ENCODE measurements at regions not wholly inside any gene's neighbourhood (a gene's known extent, or its start where the extent isn't known, plus 50 kb on each side); places are given as distances from the start of the nearest gene placed in this dataset.

DNA sequence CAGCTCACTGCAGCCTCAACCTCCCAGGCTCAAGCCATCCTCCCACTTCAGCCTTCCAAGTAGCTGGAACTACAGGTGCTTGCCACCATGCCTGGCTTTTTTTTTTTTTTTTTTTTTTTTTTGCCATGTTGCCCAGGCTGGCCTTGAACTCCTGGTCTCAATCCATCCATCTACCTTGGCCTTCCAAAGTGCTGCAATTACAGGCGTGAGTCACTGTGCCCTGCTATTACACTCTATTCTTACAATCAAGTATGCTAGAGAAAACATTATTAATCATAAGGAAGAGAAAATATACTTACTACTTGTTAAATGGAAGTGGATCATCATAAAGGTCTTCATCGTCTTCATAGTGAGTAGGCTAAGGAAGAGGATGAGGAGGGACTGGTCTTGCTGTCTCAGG is 93.3 kb upstream of the DOCK9 start:
- Histone ChIP-seq H3K27me3 (ENCODE audit: control insufficient read depth, insufficient read depth, low read length) (no peaks in the 10 kb centered on the region), H3K36me3 (ENCODE audit: control insufficient read depth, insufficient read depth, low read length) (no peaks in the 10 kb centered on the region), H3K27ac (ENCODE audit: low read depth, low read length) (peak overlapping the region; percentile 37), H3K4me1 (ENCODE audit: control insufficient read depth, insufficient read depth, low read length) (peaks cover 47% of the 10 kb centered on the region), H3K4me3 (ENCODE audit: low read length) (no peak overlapping the region), H3K9ac (ENCODE audit: low read length) (no peak overlapping the region)

DNA sequence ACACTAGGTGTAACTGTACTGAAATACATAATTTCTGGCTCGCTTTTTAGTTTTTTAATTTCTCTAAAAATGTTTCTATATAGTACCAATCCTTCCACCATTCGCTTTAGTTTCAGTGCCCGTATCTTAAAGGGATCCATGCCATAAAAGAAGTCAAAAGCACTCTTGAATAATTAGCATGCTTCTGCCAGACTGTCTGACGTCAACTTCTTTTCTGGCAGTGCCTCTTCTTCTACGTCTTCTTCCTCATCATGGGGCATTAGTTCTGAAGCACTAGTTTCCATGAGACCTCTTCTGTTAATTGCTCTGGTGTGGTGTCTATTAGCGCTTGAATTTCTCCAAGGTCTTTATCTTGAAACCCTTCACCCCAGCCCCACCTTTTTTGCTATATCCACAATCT is 93.8 kb upstream of the DOCK9 start:
- Histone ChIP-seq H3K27ac (ENCODE audit: low read depth, low read length) (peak overlapping the region; percentile 61), H3K4me3 (ENCODE audit: low read length) (no peak overlapping the region), H3K9ac (ENCODE audit: low read length) (no peak overlapping the region), H3K4me1 (ENCODE audit: control insufficient read depth, insufficient read depth, low read length) (peaks cover 47% of the 10 kb centered on the region), H3K27me3 (ENCODE audit: control insufficient read depth, insufficient read depth, low read length) (no peaks in the 10 kb centered on the region), H3K36me3 (ENCODE audit: control insufficient read depth, insufficient read depth, low read length) (no peaks in the 10 kb centered on the region)

DNA sequence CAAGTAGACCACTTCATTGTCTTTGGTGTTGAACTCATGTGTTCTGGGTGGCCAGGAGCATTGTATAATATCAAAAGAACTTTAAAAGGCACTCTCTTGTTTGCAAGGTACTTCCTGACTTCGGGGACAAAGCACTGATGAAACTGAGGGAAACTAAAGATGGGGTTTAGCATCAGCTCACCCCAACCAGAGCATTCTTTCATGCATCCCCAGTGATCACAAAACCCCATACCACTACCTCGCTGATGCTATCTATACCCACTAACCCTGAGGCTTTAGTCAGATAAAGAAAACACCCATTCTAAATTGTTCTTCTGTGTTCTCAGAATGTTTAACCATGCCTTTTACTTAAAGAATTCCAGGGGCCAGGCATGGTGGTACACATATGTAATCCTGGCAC is 94.5 kb upstream of the DOCK9 start:
- peaks cover 42% of the 10 kb centered on the region for H3K4me1 ChIP-seq (ENCODE audit: control insufficient read depth, insufficient read depth, low read length)
- no peak overlapping the region for H3K9ac ChIP-seq (ENCODE audit: low read length)
- H3K4me3 ChIP-seq (ENCODE audit: low read length): no peak overlapping the region
- H3K27me3 ChIP-seq (ENCODE audit: control insufficient read depth, insufficient read depth, low read length): no peaks in the 10 kb centered on the region
- peak overlapping the region; percentile 61 for H3K27ac ChIP-seq (ENCODE audit: low read depth, low read length)
- H3K36me3 ChIP-seq (ENCODE audit: control insufficient read depth, insufficient read depth, low read length): no peaks in the 10 kb centered on the region

DNA sequence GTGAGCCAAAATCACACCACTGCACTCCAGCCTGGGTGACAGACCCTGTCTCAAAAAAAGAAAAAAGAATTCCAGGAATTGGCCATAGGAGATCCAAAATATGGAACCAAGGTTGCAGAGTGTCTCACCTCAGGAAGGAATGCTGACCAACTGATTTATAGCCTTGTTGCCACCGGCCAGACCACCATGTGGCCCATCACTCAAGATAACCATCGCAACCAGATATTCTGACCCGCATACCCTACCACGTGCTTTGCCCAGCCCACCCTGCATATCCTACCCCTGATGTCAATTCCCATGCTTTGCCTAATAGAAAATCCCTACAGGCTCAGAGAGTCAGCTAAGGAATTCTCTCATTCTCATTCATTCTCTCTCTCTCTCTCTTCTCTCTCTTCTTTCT is 95.1 kb upstream of the DOCK9 start:
- H3K27ac ChIP-seq (ENCODE audit: low read depth, low read length): no peak overlapping the region
- no peak overlapping the region for H3K9ac ChIP-seq (ENCODE audit: low read length)
- H3K4me1 ChIP-seq (ENCODE audit: control insufficient read depth, insufficient read depth, low read length): peaks cover 37% of the 10 kb centered on the region
- no peak overlapping the region for H3K4me3 ChIP-seq (ENCODE audit: low read length)
- no peaks in the 10 kb centered on the region for H3K27me3 ChIP-seq (ENCODE audit: control insufficient read depth, insufficient read depth, low read length)
- H3K36me3 ChIP-seq (ENCODE audit: control insufficient read depth, insufficient read depth, low read length): no peaks in the 10 kb centered on the region

- no peak overlapping the region for H3K4me3 ChIP-seq (ENCODE audit: low read length)
Observed at GRCh38 chr13:99074693-99075092, 96.8 kb upstream of the DOCK9 start.

GRCh38 chr13:99075268-99076191 is 97.7 kb upstream of the DOCK9 start:
- Histone ChIP-seq H3K27me3 (ENCODE audit: control insufficient read depth, insufficient read depth, low read length) (no peaks in the 10 kb centered on the region), H3K4me3 (ENCODE audit: low read length) (no peak overlapping the region), H3K9ac (ENCODE audit: low read length) (no peak overlapping the region), H3K4me1 (ENCODE audit: control insufficient read depth, insufficient read depth, low read length) (peaks cover 20% of the 10 kb centered on the region), H3K27ac (ENCODE audit: low read depth, low read length) (peak overlapping the region; percentile 22), H3K36me3 (ENCODE audit: control insufficient read depth, insufficient read depth, low read length) (no peaks in the 10 kb centered on the region)

More at GRCh38 chr13:99074693-99075092, 96.8 kb upstream of the DOCK9 start:
- H3K36me3 ChIP-seq (ENCODE audit: control insufficient read depth, insufficient read depth, low read length): no peaks in the 10 kb centered on the region
- no peak overlapping the region for H3K9ac ChIP-seq (ENCODE audit: low read length)
- H3K27me3 ChIP-seq (ENCODE audit: control insufficient read depth, insufficient read depth, low read length): no peaks in the 10 kb centered on the region
- peak overlapping the region; percentile 64 for H3K27ac ChIP-seq (ENCODE audit: low read depth, low read length)
- H3K4me1 ChIP-seq (ENCODE audit: control insufficient read depth, insufficient read depth, low read length): peaks cover 21% of the 10 kb centered on the region

GRCh38 chr13:99078017-99078771 is 100.3 kb upstream of the DOCK9 start:
- Histone ChIP-seq H3K9ac (ENCODE audit: low read length) (no peak overlapping the region), H3K27me3 (ENCODE audit: control insufficient read depth, insufficient read depth, low read length) (no peaks in the 10 kb centered on the region), H3K4me3 (ENCODE audit: low read length) (no peak overlapping the region), H3K27ac (ENCODE audit: low read depth, low read length) (no peak overlapping the region), H3K4me1 (ENCODE audit: control insufficient read depth, insufficient read depth, low read length) (peaks cover 6% of the 10 kb centered on the region), H3K36me3 (ENCODE audit: control insufficient read depth, insufficient read depth, low read length) (no peaks in the 10 kb centered on the region)

DNA sequence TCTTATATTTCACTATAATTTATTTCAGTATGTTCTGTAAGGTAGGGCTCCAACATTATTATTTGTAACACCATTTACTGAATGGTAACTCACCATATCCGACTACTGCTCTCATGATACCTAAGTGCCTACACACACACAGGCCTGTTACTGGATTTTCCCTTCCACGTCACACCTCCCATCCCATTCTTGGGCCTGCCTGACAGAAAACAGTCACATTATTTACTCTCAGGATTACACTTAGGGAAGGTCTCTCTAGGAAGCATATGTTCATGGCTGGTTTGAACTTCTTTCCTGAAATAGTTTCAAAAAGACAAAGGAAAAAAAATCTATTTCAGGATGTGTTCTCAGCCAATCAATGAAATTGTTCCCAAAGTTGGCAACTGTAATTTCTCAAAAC is 102.3 kb upstream of the DOCK9 start:
- Histone ChIP-seq H3K27me3 (ENCODE audit: control insufficient read depth, insufficient read depth, low read length) (no peaks in the 10 kb centered on the region), H3K4me3 (ENCODE audit: low read length) (no peak overlapping the region), H3K27ac (ENCODE audit: low read depth, low read length) (no peak overlapping the region), H3K36me3 (ENCODE audit: control insufficient read depth, insufficient read depth, low read length) (no peaks in the 10 kb centered on the region), H3K9ac (ENCODE audit: low read length) (no peak overlapping the region), H3K4me1 (ENCODE audit: control insufficient read depth, insufficient read depth, low read length) (peaks cover 12% of the 10 kb centered on the region)

- H3K4me1 ChIP-seq (ENCODE audit: control insufficient read depth, insufficient read depth, low read length): peaks cover 9% of the 10 kb centered on the region
- H3K9ac ChIP-seq (ENCODE audit: low read length): no peak overlapping the region
- H3K27ac ChIP-seq (ENCODE audit: low read depth, low read length): peak overlapping the region; percentile 0
Observed at GRCh38 chr13:99083981-99084380, 106.1 kb upstream of the DOCK9 start.

DNA sequence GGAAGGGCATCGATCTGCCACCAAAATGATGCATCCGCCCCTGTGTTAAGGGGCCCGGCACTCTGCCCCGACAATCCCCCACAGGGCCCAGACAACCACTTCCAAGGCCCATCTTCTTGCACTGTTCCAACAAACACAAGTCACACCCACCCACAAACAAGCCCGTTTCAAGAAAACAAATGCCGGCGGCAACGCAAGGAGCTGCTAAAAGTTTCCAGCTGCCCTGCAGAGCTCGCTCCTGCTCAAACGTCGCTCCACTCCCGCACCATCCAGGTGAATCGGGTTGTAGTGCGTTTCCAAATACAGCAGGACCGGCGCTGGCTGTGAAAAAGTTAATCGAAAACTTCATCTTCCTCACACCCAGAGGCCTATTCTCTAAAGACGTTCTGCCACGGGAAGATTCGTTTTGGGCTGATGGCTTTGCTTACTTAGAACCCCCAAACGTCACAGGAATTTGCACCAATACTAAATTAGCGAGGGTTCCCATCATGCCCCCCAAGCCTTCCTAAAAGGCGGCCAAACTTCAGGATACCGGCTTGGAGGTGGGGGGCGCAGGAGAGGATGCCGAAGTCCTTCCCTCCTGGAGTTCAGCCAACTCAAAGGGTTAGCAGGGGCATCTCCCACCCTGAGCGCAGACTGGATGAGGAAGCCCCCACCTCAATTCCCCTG is 107.4 kb upstream of the DOCK9 start:
- peaks cover 9% of the 10 kb centered on the region for H3K4me1 ChIP-seq (ENCODE audit: control insufficient read depth, insufficient read depth, low read length)
- H3K9ac ChIP-seq (ENCODE audit: low read length): no peak overlapping the region
- no peaks in the 10 kb centered on the region for H3K36me3 ChIP-seq (ENCODE audit: control insufficient read depth, insufficient read depth, low read length)
- H3K27ac ChIP-seq (ENCODE audit: low read depth, low read length): peak overlapping the region; percentile 33
- H3K27me3 ChIP-seq (ENCODE audit: control insufficient read depth, insufficient read depth, low read length): no peaks in the 10 kb centered on the region
- H3K4me3 ChIP-seq (ENCODE audit: low read length): peak overlapping the region; percentile 83

More at GRCh38 chr13:99083981-99084380, 106.1 kb upstream of the DOCK9 start:
- Histone ChIP-seq H3K4me3 (ENCODE audit: low read length) (peak overlapping the region; percentile 83), H3K27me3 (ENCODE audit: control insufficient read depth, insufficient read depth, low read length) (no peaks in the 10 kb centered on the region), H3K36me3 (ENCODE audit: control insufficient read depth, insufficient read depth, low read length) (no peaks in the 10 kb centered on the region)

GRCh38 chr13:99085808-99086266 is 108.0 kb upstream of the DOCK9 start:
- Histone ChIP-seq H3K36me3 (ENCODE audit: control insufficient read depth, insufficient read depth, low read length) (no peaks in the 10 kb centered on the region), H3K27ac (ENCODE audit: low read depth, low read length) (peak overlapping the region; percentile 55), H3K4me1 (ENCODE audit: control insufficient read depth, insufficient read depth, low read length) (peaks cover 9% of the 10 kb centered on the region), H3K9ac (ENCODE audit: low read length) (peak overlapping the region; percentile 40), H3K4me3 (ENCODE audit: low read length) (peak overlapping the region; percentile 83), H3K27me3 (ENCODE audit: control insufficient read depth, insufficient read depth, low read length) (no peaks in the 10 kb centered on the region)
